DOHH2 (cell line): ENCODE measurements at regions not wholly inside any gene's neighbourhood (a gene's known extent, or its start where the extent isn't known, plus 50 kb on each side); places are given as distances from the start of the nearest gene placed in this dataset.

Source experiments
- H3F3A ChIP-seq: fragments of 200-600 bp; sonication (generic), shearing (Covaris generic); 2 replicates; pipeline ENCODE4 v1.6.0; 2016; ENCODE audit warnings: antibody characterized with exemption, mild to moderate bottlenecking; ENCODE audit not compliant: control insufficient read depth, insufficient read depth
- H3K27ac ChIP-seq: fragments of 200-600 bp; sonication (generic); 2 replicates; pipeline ENCODE4 v1.5.1; 2014; ENCODE audit warnings: low read depth, mild to moderate bottlenecking, low read length, moderate library complexity
- H3K27me3 ChIP-seq: fragments of 200-600 bp; sonication (generic); 2 replicates; pipeline ENCODE4 v1.6.1; 2014; ENCODE audit warnings: mild to moderate bottlenecking, low read length, mixed read lengths; ENCODE audit not compliant: control insufficient read depth
- H3K36me3 ChIP-seq: fragments of 200-600 bp; sonication (generic); 2 replicates; pipeline ENCODE4 v1.6.1; 2014; ENCODE audit warnings: mild to moderate bottlenecking, low read length, moderate library complexity, mixed read lengths; ENCODE audit not compliant: control insufficient read depth
- H3K4me1 ChIP-seq: fragments of 200-600 bp; sonication (generic); 2 replicates; pipeline ENCODE4 v1.6.1; 2014; ENCODE audit warnings: mild to moderate bottlenecking, low read length, mixed read lengths; ENCODE audit not compliant: control insufficient read depth
- H3K4me2 ChIP-seq: fragments of 200-600 bp; sonication (generic); 2 replicates; pipeline ENCODE4 v1.6.0; 2014; ENCODE audit warnings: mild to moderate bottlenecking, low read length, moderate library complexity
- H3K4me3 ChIP-seq: fragments of 200-600 bp; sonication (generic); 2 replicates; pipeline ENCODE4 v1.5.1; 2014; ENCODE audit warnings: mild to moderate bottlenecking, low read length, mixed read lengths
- H3K79me2 ChIP-seq: fragments of 200-600 bp; sonication (generic); 2 replicates; pipeline ENCODE4 v1.6.1; 2014; ENCODE audit warnings: mild to moderate bottlenecking, low read length, mixed read lengths; ENCODE audit not compliant: control insufficient read depth
- H3K9me2 ChIP-seq: fragments of 200-600 bp; sonication (generic); replicated peaks from 2 replicates; pipeline ENCODE4 v1.6.1; 2014; ENCODE audit warnings: mild to moderate bottlenecking, low read length, mixed read lengths; ENCODE audit not compliant: control insufficient read depth
- H3K9me3 ChIP-seq: fragments of 200-600 bp; sonication (generic); 2 replicates; pipeline ENCODE4 v1.6.1; 2014; ENCODE audit warnings: antibody characterized with exemption, low read length, mixed read lengths; ENCODE audit not compliant: control insufficient read depth, insufficient read depth
- H4K20me1 ChIP-seq: fragments of 200-600 bp; sonication (generic); 2 replicates; pipeline ENCODE4 v1.6.0; 2014; ENCODE audit warnings: low read depth, mild to moderate bottlenecking, antibody characterized with exemption, low read length, moderate library complexity; ENCODE audit not compliant: control insufficient read depth, insufficient read depth
- CTCF ChIP-seq: fragments of 200-600 bp; sonication (generic); IDR thresholded peaks from one replicate; pipeline ENCODE4 v1.5.1; 2014; ENCODE audit warnings: antibody characterized with exemption, mild to moderate bottlenecking, low read depth, low read length; ENCODE audit not compliant: poor library complexity, severe bottlenecking
- EZH2phosphoT487 ChIP-seq: fragments of 200-600 bp; sonication (generic); IDR thresholded peaks from 2 replicates; pipeline ENCODE4 v1.6.1; 2017; ENCODE audit warnings: borderline replicate concordance, mild to moderate bottlenecking, antibody characterized with exemption, low read length, moderate library complexity, mixed read lengths

GRCh38 chr9:84484172-84484571 is 143.6 kb upstream of the SLC28A3 start:
- no peaks in the 10 kb centered on the region for H3K4me1 ChIP-seq
- H3K79me2 ChIP-seq = no peaks in the 10 kb centered on the region
- no peaks in the 10 kb centered on the region for H4K20me1 ChIP-seq
- no peak overlapping the region for H3K4me2 ChIP-seq
- H3K27ac ChIP-seq = no peak overlapping the region
- TF ChIP-seq EZH2phosphoT487 = no peak
- TF ChIP-seq CTCF = no peak
- no peaks in the 10 kb centered on the region for H3K9me3 ChIP-seq
- no peaks in the 10 kb centered on the region for H3K36me3 ChIP-seq
- H3F3A ChIP-seq = no peaks in the 10 kb centered on the region
- no peaks in the 10 kb centered on the region for H3K27me3 ChIP-seq
- no peaks in the 10 kb centered on the region for H3K9me2 ChIP-seq
- no peak overlapping the region for H3K4me3 ChIP-seq

- Histone ChIP-seq H3K27me3 (no peaks in the 10 kb centered on the region), H3K4me2 (no peak overlapping the region), H3K4me1 (no peaks in the 10 kb centered on the region), H3F3A (no peaks in the 10 kb centered on the region), H3K36me3 (no peaks in the 10 kb centered on the region), H3K9me2 (no peaks in the 10 kb centered on the region), H3K79me2 (no peaks in the 10 kb centered on the region), H3K4me3 (no peak overlapping the region), H3K27ac (no peak overlapping the region), H3K9me3 (no peaks in the 10 kb centered on the region), H4K20me1 (no peaks in the 10 kb centered on the region)
- TF ChIP-seq EZH2phosphoT487 (no peak), CTCF (no peak)
Observed at GRCh38 chr9:84485539-84485938, 145.0 kb upstream of the SLC28A3 start.

GRCh38 chr9:84486663-84487062 is 146.1 kb upstream of the SLC28A3 start:
- H3K4me2 ChIP-seq = no peak overlapping the region

More at GRCh38 chr9:84486663-84487062, 146.1 kb upstream of the SLC28A3 start:
- H3K27me3 ChIP-seq = no peaks in the 10 kb centered on the region
- H4K20me1 ChIP-seq = no peaks in the 10 kb centered on the region
- no peak overlapping the region for H3K27ac ChIP-seq
- no peaks in the 10 kb centered on the region for H3K36me3 ChIP-seq
- H3F3A ChIP-seq = no peaks in the 10 kb centered on the region
- no peaks in the 10 kb centered on the region for H3K4me1 ChIP-seq
- no peaks in the 10 kb centered on the region for H3K9me3 ChIP-seq
- H3K79me2 ChIP-seq = no peaks in the 10 kb centered on the region
- H3K9me2 ChIP-seq = no peaks in the 10 kb centered on the region
- TF ChIP-seq CTCF = no peak
- no peak for TF ChIP-seq EZH2phosphoT487
- H3K4me3 ChIP-seq = no peak overlapping the region
